Kidney epithelial cell (primary cell): ENCODE measurements at regions not wholly inside any gene's neighbourhood (a gene's known extent, or its start where the extent isn't known, plus 50 kb on each side); places are given as distances from the start of the nearest gene placed in this dataset.

Source experiments
- DNase-seq: peaks from one replicate; pipeline ENCODE4 v3.0.0-alpha.2; 2010; ENCODE audit warnings: low read depth
- H3K27me3 ChIP-seq: 2 replicates; pipeline ENCODE4 v1.6.0; 2011; ENCODE audit warnings: low read length; ENCODE audit not compliant: control insufficient read depth, insufficient read depth
- H3K36me3 ChIP-seq: 2 replicates; pipeline ENCODE4 v1.5.1; 2011; ENCODE audit warnings: low read length; ENCODE audit not compliant: control insufficient read depth, insufficient read depth
- H3K4me3 ChIP-seq: 2 replicates; pipeline ENCODE4 v1.5.1; 2011; ENCODE audit warnings: low read depth, mild to moderate bottlenecking, control low read depth, low read length
- TF ChIP-seq, protein P1 (sequence below): IDR thresholded peaks from 2 replicates; pipeline ENCODE4 v1.5.1; 2011; ENCODE audit warnings: mild to moderate bottlenecking, moderate library complexity, low read length, control low read depth, inconsistent platforms; ENCODE audit not compliant: insufficient read depth, poor library complexity, severe bottlenecking

DNA sequence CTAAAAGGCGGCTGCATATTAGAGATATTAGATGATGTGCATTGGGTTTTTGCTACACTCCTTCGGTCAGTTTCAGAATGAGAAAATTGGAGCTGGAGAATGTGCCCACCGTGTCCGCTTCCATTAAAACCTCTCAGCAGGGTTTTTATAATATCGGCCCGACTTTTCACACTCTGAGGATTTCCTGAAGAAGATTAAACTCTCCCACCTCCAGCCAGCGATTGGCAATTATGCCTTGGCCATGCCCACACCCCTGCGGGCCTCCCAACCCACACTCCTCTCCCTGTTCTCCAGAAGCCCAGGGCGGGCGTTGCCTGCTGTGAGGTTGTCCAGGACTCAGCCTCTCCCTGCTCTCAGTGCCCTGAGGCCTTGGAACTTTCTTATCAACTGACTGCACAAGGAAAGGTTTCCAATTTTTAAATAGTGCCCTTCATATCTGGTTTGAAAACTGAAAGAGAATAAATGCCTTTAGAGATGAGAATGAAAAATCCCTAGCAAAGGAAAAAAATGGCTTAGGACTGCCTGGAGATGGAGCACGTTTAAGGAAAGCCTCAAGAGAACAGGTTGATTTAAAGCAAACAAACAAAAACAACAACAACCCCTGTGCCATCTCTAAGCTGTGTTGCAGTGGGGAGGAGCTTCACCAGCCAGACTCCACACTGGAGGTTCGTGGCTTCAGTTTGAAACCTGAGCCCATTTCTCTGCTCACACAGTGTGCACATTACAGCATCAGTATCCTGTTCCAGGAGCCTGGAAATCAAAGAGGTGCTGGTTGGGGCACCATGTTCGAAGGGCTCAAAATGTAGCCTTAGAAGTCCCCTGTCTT lies 292.9 kb downstream of the NSG2 start:
- TF ChIP-seq, protein P1, sequence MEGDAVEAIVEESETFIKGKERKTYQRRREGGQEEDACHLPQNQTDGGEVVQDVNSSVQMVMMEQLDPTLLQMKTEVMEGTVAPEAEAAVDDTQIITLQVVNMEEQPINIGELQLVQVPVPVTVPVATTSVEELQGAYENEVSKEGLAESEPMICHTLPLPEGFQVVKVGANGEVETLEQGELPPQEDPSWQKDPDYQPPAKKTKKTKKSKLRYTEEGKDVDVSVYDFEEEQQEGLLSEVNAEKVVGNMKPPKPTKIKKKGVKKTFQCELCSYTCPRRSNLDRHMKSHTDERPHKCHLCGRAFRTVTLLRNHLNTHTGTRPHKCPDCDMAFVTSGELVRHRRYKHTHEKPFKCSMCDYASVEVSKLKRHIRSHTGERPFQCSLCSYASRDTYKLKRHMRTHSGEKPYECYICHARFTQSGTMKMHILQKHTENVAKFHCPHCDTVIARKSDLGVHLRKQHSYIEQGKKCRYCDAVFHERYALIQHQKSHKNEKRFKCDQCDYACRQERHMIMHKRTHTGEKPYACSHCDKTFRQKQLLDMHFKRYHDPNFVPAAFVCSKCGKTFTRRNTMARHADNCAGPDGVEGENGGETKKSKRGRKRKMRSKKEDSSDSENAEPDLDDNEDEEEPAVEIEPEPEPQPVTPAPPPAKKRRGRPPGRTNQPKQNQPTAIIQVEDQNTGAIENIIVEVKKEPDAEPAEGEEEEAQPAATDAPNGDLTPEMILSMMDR, result no peak
- Histone ChIP-seq H3K36me3 (no peaks in the 10 kb centered on the region), H3K27me3 (peaks cover 12% of the 10 kb centered on the region), H3K4me3 (no peak overlapping the region)
- DNase-seq, result no peak

- no peak for DNase-seq
- Histone ChIP-seq H3K27me3 (peaks cover 12% of the 10 kb centered on the region), H3K4me3 (no peak overlapping the region), H3K36me3 (no peaks in the 10 kb centered on the region)
- TF ChIP-seq, protein P1, result no peak
Observed at GRCh38 chr5:174339130-174339529, 293.6 kb downstream of the NSG2 start.

DNA sequence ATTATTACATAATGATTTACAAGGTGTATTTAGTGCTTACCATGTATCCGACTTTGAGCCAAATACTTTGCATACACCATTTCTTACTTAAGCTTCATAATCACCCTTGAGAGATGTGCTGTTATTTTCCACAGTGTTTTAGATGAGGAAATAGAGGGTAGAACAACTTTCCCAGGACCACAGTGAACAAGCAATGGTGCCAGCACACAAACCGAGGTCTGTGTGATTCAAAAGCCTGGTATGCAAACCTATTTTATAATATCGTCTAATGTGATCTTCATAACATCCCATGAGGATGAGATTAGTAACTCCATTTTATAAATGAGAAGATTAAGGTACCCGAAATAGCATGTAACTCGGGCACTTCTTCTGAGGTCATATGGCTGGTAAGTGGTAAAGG lies 294.7 kb downstream of the NSG2 start:
- DNase-seq, result no peak
- no peak overlapping the region for H3K4me3 ChIP-seq
- TF ChIP-seq, protein P1, result no peak
- H3K36me3 ChIP-seq, result no peaks in the 10 kb centered on the region
- H3K27me3 ChIP-seq, result peaks cover 12% of the 10 kb centered on the region

DNA sequence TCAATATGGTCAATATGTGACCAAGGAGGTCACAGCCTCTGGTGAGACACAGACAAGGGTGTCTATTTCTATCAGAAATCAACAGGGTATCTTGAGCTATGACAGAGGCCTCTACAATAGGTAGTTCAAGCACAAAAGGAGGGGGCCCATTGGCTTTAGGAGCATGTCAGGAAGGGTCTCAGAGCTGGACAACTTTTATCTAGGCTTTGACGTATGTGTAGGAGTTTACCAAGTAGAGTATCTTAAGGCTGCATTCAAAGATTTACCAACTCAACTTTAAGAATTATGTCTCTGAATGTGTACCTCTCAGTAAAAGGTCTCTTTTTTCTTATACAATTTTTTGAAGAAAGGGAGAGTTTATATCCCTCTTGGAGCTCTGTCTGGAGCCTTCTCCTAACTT lies 297.2 kb downstream of the NSG2 start:
- TF ChIP-seq, protein P1, result no peak
- no peak overlapping the region for H3K4me3 ChIP-seq
- H3K36me3 ChIP-seq, result no peaks in the 10 kb centered on the region
- DNase-seq, result no peak
- peaks cover 6% of the 10 kb centered on the region for H3K27me3 ChIP-seq

- Histone ChIP-seq H3K27me3 (peaks cover 3% of the 10 kb centered on the region), H3K4me3 (no peak overlapping the region), H3K36me3 (no peaks in the 10 kb centered on the region)
- TF ChIP-seq, protein P1, result no peak
- no peak for DNase-seq
Observed at GRCh38 chr5:174343826-174344225, 298.3 kb downstream of the NSG2 start.

- H3K36me3 ChIP-seq, result no peaks in the 10 kb centered on the region
- TF ChIP-seq, protein P1, result no peak
- DNase-seq, result no peak
- H3K27me3 ChIP-seq, result peaks cover 1% of the 10 kb centered on the region
- H3K4me3 ChIP-seq, result no peak overlapping the region
Observed at GRCh38 chr5:174344335-174344734, 298.8 kb downstream of the NSG2 start.
